ENCODE measurements at regions not wholly inside any gene's neighbourhood (a gene's known extent, or its start where the extent isn't known, plus 50 kb on each side); places are given as distances from the start of the nearest gene placed in this dataset.

DNA sequence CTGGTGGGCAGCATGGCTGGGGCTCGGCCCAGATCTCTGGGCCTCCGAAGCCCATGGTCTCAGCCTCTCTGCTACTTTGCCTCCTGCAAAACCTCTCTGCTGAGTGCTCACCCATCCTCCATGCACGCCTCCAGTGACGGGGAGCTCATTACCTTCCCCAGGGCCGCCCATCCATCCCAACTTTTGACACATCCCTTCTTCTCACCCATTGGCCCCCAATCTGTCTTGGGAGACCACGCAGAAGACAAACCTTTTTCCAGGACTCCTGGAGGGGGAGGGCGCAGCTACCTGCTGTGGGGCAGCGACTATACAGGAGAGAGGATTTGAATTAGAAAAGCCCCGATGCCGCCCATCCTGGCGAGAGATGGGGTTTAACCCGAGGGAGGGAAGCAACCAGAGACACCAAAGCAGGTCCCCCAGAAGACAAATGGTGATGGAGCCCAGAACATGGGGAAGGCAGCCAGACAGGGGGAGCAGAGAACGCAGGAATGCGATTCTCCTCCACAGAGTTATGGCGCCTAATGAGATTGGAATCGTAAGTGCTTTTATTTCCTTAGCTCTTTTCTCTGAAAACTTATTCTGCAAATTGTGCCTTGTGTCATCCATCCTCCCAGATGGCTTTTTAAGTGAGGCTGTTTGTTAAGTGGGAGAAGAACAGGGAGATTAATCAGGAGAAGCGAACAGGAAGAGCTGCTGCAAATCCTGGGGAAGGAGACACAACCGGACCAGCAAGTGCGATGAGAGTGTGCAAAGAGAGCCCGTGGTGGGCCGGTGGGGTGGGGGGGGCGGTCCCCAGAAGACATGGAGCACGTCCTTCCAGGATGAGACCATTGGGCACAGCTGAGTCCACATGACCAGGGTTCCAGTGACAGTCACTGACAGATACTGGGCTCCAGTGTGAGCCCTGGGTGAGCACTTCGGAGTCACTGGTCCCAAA lies 623.5 kb downstream of the MATN1 start:
- TF ChIP-seq, protein P1, sequence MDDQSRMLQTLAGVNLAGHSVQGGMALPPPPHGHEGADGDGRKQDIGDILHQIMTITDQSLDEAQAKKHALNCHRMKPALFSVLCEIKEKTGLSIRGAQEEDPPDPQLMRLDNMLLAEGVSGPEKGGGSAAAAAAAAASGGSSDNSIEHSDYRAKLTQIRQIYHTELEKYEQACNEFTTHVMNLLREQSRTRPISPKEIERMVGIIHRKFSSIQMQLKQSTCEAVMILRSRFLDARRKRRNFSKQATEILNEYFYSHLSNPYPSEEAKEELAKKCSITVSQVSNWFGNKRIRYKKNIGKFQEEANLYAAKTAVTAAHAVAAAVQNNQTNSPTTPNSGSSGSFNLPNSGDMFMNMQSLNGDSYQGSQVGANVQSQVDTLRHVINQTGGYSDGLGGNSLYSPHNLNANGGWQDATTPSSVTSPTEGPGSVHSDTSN (IDR thresholded peaks at IDR 0.05) = no peak
- TF ChIP-seq CTCF (IDR thresholded peaks at IDR 0.05) (no peak), POLR2A (IDR thresholded peaks at IDR 0.05; ENCODE audit: low read length) (no peak), MYC (IDR thresholded peaks at IDR 0.05; ENCODE audit: borderline replicate concordance, low read length) (no peak), PHF8 (IDR thresholded peaks at IDR 0.05; ENCODE audit: borderline replicate concordance, low read depth) (no peak)
